ENCODE measurements at regions not wholly inside any gene's neighbourhood (a gene's known extent, or its start where the extent isn't known, plus 50 kb on each side); places are given as distances from the start of the nearest gene placed in this dataset.

DNA sequence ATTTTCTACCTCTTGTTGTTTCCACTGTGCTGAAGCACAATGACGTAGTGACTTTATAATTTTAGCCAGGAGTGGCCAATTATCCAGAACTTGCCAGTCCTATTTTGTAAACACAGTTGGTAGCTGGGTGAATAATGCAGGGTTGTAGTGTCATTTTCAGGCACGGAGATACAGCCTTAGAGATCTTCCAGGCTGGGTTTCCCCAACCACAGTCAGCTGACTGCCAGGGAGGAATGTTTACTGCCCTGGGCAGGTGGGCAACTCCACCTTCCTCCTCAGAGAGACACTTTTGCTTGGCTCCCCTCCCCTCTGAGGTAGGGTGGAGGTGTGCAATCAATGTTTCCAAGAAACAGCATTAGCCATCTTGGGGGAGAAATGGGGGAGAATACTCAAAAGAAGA lies 228.1 kb upstream of the NR4A3 start:
- TF ChIP-seq POLR2A (IDR thresholded peaks at IDR 0.05; ENCODE audit: low read depth, low read length) (no peak), TAF1 (IDR thresholded peaks at IDR 0.05; ENCODE audit: borderline replicate concordance, low read depth, low read length) (no peak)
